ENCODE measurements at regions not wholly inside any gene's neighbourhood (a gene's known extent, or its start where the extent isn't known, plus 50 kb on each side); places are given as distances from the start of the nearest gene placed in this dataset.

- H3K27ac ChIP-seq = no peak overlapping the region
- no peaks in the 10 kb centered on the region for H3K27me3 ChIP-seq
- H3K36me3 ChIP-seq = no peaks in the 10 kb centered on the region
- TF ChIP-seq, protein P1, sequence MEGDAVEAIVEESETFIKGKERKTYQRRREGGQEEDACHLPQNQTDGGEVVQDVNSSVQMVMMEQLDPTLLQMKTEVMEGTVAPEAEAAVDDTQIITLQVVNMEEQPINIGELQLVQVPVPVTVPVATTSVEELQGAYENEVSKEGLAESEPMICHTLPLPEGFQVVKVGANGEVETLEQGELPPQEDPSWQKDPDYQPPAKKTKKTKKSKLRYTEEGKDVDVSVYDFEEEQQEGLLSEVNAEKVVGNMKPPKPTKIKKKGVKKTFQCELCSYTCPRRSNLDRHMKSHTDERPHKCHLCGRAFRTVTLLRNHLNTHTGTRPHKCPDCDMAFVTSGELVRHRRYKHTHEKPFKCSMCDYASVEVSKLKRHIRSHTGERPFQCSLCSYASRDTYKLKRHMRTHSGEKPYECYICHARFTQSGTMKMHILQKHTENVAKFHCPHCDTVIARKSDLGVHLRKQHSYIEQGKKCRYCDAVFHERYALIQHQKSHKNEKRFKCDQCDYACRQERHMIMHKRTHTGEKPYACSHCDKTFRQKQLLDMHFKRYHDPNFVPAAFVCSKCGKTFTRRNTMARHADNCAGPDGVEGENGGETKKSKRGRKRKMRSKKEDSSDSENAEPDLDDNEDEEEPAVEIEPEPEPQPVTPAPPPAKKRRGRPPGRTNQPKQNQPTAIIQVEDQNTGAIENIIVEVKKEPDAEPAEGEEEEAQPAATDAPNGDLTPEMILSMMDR (IDR thresholded peaks at IDR 0.05) = no peak
- H3K4me3 ChIP-seq (ENCODE audit: low read depth in 1 of 2, low read length in 1 of 2) = no peak overlapping the region
- H3K9me3 ChIP-seq = no peaks in the 10 kb centered on the region
- H3K4me1 ChIP-seq (ENCODE audit: control insufficient read depth in 1 of 2, insufficient read depth in 1 of 2, low read depth in 1 of 2, low read length in 1 of 2) = no peaks in the 10 kb centered on the region
Observed at GRCh38 chr3:27623085-27623753, 98.9 kb downstream of the EOMES start.

DNA sequence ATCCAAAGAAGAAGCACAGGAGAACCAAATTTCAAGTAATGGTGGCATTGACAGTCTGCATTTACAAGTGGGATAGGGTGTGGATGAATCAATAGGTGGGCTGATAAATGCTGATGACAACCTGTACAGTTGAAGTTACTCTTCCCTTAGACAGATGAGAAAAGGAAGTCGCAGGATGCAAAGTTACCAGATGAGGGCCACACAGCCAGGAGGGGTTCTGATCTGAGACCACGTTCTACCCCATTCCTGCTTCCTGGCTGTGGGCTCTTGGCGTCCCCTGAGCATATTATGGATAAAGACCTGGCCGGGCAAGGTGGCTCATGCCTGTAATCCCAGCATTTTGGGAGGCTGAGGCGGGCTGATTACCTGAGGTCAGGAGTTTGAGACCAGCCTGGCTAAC is 104.6 kb downstream of the EOMES start:
- TF ChIP-seq, protein P1 (IDR thresholded peaks at IDR 0.05) = no peak
- no peaks in the 10 kb centered on the region for H3K4me1 ChIP-seq (ENCODE audit: control insufficient read depth in 1 of 2, insufficient read depth in 1 of 2, low read depth in 1 of 2, low read length in 1 of 2)
- H3K36me3 ChIP-seq = no peaks in the 10 kb centered on the region
- H3K4me3 ChIP-seq (ENCODE audit: low read depth in 1 of 2, low read length in 1 of 2) = no peak overlapping the region
- H3K27ac ChIP-seq = no peak overlapping the region
- H3K9me3 ChIP-seq = no peaks in the 10 kb centered on the region
- no peaks in the 10 kb centered on the region for H3K27me3 ChIP-seq

DNA sequence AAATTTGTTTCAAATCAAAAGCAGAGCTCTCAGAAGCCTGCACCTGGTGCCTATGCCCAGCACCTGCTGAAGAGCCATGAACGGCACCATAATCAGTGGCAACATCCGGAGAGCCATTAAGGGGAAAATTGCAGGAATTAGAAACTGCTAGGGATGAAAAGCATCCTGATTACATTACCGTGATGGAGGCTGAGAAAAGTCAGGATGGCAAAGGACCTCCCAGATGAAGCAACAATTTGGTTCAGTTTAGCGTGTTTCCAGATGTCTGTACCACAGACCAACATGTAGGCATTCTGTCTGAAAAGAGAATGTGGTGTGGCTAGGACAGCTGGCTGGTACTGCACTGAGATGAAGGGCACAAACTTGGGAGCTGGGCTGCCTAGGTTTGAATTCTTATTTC is 106.1 kb downstream of the EOMES start:
- Histone ChIP-seq H3K36me3 (no peaks in the 10 kb centered on the region), H3K4me1 (ENCODE audit: control insufficient read depth in 1 of 2, insufficient read depth in 1 of 2, low read depth in 1 of 2, low read length in 1 of 2) (no peaks in the 10 kb centered on the region), H3K27ac (no peak overlapping the region), H3K9me3 (no peaks in the 10 kb centered on the region), H3K4me3 (ENCODE audit: low read depth in 1 of 2, low read length in 1 of 2) (no peak overlapping the region), H3K27me3 (no peaks in the 10 kb centered on the region)
- TF ChIP-seq, protein P1 (IDR thresholded peaks at IDR 0.05) = no peak

- H3K4me3 ChIP-seq (ENCODE audit: low read depth in 1 of 2, low read length in 1 of 2) = no peak overlapping the region
- H3K27ac ChIP-seq = no peak overlapping the region
- H3K9me3 ChIP-seq = no peaks in the 10 kb centered on the region
- H3K4me1 ChIP-seq (ENCODE audit: control insufficient read depth in 1 of 2, insufficient read depth in 1 of 2, low read depth in 1 of 2, low read length in 1 of 2) = no peaks in the 10 kb centered on the region
- no peaks in the 10 kb centered on the region for H3K36me3 ChIP-seq
- TF ChIP-seq, protein P1 (IDR thresholded peaks at IDR 0.05) = no peak
- no peaks in the 10 kb centered on the region for H3K27me3 ChIP-seq
Observed at GRCh38 chr3:27615555-27615954, 106.6 kb downstream of the EOMES start.

DNA sequence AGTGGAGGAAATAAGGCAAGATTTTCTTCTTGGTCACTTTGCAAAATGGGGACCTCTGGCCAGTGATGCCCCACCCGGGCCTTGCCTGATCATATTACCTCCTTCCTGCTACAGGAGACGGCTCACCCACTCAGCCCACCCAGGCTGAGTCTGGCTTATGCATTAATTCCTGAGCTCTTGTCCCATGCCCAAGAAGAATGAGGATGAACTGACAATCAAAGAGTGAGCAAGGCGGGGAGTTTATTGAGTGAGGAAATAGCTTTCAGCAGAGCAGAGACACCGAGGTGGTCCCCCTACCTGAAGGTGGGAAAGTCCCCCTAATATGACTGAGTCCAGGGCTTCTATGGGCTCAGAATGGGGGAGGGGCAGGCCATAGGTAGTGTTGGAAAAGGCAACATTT is 107.5 kb downstream of the EOMES start:
- H3K9me3 ChIP-seq = no peaks in the 10 kb centered on the region
- H3K4me1 ChIP-seq (ENCODE audit: control insufficient read depth in 1 of 2, insufficient read depth in 1 of 2, low read depth in 1 of 2, low read length in 1 of 2) = no peaks in the 10 kb centered on the region
- no peak overlapping the region for H3K4me3 ChIP-seq (ENCODE audit: low read depth in 1 of 2, low read length in 1 of 2)
- no peaks in the 10 kb centered on the region for H3K27me3 ChIP-seq
- H3K36me3 ChIP-seq = no peaks in the 10 kb centered on the region
- H3K27ac ChIP-seq = no peak overlapping the region
- TF ChIP-seq, protein P1 (IDR thresholded peaks at IDR 0.05) = no peak

Measured in neutrophil (primary cell).